HG03457 (cell line): ENCODE measurements at regions not wholly inside any gene's neighbourhood (a gene's known extent, or its start where the extent isn't known, plus 50 kb on each side); places are given as distances from the start of the nearest gene placed in this dataset.
"Not testable (repeated sequence)": the region's sequence is repeated elsewhere in the genome, so short reads cannot be mapped to it uniquely, and the experiment has no call there.

Source experiments
- ATAC-seq: cut with Tn5 transposase; IDR thresholded peaks from one replicate; pipeline ENCODE4 v1.9.1; 2021; ENCODE audit warnings: moderate number of reproducible peaks; ENCODE audit not compliant: unreplicated experiment

DNA sequence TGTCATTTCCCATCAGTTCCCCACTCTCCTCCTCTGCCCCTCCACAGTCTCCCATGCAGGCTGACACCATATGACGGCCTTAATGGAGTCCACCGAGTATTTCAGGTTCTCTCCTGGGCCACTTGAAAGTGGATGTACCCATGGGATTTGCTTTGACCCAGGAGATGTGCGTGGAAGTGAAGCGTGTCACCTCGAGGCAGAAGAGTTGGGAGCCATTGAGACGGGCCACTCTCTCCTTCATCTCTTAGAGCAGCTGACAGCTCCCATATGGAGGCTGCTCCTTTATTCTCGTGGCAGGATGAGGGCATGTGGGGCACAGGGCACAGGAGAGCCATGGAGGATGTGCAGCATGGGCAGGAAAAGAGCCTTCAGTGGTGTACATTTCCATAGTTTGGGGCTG lies 144.7 kb upstream of the CRYM start:
- ATAC-seq = not testable (repeated sequence)

DNA sequence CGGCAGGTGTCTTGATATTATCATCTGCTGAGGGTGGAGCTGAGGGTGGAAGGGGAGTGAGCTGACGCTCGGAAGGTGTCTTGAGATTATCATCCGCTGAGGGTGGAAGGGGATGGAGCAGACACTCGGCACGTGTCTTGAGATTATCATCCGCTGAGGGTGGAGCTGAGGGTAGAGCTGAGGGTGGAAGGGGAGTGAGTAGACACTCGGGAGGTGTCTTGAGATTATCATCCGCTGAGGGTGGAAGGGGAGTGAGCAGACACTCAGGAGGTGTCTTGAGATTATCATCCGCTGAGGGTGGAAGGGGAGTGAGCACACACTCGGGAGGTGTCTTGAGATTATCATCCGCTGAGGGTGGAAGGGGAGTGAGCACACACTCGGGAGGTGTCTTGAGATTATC lies 126.6 kb upstream of the CRYM start:
- ATAC-seq = not testable (repeated sequence)

DNA sequence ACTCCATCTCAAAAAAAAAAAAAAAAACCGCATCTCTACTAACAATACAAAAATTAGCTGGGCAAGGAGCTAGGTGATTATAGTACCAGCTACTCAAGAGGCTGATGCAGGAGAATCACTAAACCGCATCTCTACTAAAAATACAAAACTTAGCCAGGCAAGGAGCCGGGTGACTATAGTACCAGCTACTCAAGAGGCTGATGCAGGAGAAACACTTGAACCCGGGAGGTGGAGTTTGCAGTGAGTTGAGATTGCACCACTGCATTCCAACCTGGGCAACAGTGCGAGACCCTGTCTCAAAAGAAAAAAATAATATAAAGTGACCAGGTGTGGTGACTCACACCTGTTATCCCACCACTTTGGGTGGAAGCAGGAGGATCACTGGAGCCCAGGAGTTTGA lies 119.8 kb upstream of the CRYM start:
- ATAC-seq = not testable (repeated sequence)

DNA sequence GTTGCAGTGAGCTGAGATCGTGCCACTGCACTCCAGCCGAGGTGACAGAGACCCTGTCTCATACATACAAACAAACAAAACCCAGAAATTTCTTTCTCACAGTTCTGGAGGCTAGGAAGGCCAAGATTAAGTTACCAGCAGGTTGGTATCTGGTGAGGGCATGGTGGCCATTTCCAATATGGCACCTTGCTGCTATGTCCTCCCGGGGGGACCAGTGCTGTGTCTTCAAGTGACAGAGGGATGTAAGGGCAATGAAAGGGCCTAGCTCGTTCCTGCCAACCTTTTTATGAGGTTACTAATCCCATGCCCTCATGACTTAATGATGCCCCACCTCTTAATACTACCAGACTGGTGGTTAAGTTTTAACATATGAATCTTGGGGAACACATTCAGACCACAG lies 118.5 kb upstream of the CRYM start:
- ATAC-seq = not testable (repeated sequence)

DNA sequence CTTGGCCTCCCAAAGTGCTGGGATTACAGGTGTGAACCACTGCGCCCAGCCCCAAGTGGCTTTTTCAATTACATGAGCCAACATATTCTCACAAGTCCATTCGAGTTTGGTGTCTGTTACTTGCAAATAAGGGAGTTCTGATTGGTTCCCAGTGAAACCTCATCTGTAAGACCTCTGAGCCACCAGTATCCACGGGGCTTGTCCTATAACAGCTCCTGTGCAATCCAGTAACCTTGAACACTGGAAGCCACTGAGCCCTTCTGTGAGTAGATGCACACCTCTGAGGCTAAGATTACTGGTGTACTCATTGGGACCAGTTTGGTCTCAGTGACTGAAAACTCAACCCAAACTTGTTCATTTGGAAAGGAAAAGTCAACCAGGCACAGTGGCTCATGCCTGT lies 112.5 kb upstream of the CRYM start:
- not testable (repeated sequence) for ATAC-seq

DNA sequence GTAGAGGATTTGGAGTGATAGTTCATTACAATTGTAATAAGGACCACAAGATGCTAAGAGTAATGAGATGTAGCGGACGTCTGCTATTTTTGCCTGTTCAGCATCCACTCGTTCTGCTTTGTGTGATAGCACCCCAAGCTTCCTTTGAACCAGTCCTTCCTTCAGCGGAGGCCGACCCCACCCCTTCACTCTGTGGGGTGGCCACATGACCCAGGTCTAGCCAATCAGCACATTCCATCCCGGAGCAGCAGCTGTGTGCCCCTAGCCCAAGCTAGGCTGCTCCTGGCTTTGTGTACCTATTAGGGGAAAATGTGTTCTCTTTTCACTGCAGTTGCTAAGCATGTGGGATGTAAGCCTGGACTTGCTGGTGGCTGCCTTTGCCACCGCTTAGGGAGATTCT lies 111.8 kb upstream of the CRYM start:
- ATAC-seq = not testable (repeated sequence)

DNA sequence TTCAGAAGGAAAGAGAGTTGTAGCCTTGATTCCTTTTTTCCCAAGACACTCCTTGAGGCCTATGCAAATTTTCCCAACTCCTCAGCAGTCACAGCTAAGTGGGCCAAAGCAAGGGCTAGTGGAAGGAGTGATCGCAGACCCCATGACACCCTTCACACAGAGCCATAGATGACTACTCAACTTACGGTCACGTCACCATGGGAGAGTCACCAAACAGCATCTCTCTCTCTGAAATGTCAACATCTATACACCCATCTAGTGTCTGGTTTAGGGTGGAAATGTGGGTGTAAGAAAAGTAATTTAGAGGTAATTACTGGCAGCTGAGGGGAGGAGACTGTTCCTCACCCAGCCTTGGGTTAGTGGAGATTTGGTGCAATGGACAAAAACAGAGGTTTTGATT lies 109.7 kb upstream of the CRYM start:
- not testable (repeated sequence) for ATAC-seq

DNA sequence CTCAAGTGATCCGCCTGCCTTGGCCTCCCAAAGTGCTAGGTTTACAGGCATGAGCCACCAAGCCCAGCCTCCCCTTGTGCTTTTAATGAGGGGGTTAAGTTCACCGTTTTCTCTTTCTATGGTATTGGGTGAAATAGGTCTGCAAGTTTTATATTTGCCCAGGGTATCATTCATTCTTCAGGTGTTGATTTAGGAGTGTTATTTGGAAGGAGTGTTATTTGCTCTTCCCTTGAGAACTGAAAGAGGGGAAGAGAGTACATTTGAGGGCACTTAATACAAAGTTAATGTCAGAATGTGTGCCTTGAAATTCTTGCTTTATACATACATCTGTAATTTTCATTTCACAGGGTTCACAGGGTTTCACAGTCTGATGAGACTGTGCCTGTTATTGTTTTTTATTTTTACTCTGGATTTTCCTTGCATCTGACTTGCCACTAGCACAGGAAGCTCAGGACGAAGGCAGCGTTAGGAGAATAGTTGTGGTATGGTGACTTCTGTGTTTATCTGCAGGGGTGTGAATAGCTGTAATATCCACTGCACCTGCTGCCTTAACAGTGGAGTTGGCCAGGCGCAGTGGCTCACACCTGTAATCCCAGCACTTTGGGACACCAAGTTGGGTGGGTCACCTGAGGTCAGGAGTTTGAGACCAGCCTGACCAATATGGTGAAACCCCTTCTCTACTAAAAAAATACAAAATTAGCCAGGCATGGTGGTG lies 108.3 kb upstream of the CRYM start:
- not testable (repeated sequence) for ATAC-seq

DNA sequence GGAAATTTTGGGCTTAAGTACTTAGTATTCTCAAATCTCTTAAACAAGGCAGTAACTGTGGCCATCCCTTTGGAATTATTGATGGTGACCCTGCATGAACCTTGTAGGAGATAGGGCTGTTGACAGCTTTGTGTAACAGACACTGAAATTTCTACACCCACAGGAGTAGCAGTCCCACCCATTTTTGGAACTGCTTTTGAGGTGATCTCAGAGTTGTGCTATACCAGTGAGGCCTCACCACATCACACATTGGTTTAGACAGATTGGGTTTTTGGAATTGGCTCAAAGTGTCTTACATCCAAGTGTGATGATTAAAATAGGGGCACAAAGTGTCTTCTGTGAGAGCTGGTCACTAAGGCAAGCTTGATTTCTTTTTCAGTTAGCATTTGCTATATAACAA lies 105.6 kb upstream of the CRYM start:
- ATAC-seq = not testable (repeated sequence)

DNA sequence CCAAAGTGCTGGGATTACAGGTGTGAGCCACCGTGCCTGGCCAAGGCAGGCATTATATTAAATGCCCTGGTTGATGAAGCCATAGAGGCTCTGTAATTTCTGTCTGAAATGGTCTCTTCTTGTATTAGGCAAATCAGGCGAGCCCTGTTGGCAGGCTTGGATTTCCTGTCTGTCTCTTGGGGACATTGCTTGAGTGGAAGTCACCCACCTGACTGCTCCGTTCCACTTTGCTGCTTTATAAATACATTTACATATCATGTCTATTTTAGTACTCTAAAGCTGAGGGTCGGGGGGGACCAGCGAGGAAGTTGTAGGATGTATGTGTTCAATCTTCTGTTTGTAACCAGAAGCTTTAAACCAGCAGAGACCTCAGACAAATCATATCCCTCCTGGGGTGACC lies 101.6 kb upstream of the CRYM start:
- ATAC-seq = not testable (repeated sequence)

DNA sequence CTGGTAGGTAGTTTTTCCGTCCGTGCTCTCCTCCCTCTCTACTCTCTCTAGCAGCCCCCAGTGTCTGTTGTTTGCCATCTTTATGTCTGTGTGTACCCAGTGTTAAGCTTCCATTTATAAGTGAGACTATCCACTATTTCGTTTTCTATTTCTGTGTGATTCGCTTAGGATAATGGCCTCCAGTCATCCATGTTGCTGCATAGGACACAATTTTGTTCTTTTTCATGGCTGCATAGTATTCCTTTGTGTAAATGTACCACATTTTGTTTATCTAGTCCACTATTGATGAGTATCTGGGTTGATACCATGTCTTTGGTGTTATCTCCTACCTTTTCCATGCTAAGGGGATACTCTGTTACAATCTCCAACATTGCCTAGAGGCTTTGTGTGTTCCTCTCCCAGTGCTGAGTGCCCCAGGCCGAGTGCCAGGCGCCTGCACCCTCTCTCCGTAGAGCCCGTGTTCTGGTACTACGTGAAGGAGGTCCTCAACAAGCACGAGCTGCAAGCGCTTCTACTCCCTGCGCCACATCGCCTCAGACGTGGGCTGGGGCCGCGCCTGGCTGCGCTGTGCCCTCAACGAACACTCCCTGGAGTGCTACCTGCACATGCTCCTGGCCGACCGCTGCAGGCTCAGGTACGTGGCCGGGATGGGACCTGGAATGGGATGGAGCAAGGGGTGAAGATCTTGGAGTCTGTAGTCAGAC lies 98.3 kb upstream of the CRYM start:
- ATAC-seq = not testable (repeated sequence)

DNA sequence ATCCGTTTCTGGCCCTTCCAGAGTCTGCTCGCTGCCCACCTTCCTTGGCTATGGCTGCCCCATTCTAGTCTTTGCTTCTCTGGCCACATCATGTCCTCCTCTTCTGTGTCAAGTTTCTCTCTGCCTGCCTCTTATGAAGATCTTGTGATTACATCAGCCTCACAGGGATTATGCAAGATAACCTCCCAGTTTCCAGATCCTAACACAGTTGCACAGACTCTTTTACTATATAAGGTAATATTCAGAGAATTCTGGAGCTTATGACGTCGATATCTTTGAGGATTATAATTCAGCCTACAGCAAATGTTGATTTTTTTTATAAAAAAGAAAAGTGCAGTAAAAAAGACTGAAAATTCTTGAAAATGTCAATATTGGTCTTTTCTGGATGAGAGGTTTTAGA lies 97.2 kb upstream of the CRYM start:
- ATAC-seq = not testable (repeated sequence)

DNA sequence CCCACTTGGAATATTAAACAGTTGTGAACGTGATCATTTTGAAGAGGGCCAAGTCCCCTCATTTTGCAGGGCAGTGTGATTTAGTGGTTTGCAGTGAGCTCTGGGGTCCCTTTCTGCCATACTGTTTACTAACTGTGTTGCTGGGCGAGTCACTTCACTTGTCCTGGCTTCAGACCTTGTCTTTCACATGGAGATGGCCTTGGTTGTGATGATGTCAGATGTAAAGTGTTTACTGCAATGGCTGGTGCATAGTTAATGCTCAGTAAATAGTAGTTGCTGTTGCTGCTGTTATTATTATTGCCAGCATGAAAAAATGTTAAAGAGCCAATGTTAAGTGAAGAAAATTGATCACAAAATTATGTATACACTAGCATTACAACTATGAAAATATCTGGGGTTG lies 95.4 kb upstream of the CRYM start:
- not testable (repeated sequence) for ATAC-seq

DNA sequence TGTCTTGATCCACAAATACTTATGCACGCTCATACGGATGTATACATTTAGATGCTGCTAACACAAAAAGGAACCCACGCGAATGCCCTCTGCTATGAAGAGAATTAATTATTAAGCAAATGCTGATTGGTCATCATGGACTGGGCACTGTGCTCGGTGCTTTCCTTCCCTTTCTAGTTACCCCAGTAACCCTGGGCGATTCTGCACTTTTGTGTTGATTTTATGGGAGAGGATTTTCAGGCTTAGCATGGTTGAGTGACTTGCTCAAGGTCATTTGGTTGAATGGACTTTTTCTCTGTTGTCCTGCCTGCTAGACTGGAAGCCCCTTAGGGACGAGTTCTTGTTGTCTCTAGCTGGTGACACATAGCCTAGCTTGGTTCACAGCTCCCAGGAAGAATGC lies 94.8 kb upstream of the CRYM start:
- not testable (repeated sequence) for ATAC-seq

DNA sequence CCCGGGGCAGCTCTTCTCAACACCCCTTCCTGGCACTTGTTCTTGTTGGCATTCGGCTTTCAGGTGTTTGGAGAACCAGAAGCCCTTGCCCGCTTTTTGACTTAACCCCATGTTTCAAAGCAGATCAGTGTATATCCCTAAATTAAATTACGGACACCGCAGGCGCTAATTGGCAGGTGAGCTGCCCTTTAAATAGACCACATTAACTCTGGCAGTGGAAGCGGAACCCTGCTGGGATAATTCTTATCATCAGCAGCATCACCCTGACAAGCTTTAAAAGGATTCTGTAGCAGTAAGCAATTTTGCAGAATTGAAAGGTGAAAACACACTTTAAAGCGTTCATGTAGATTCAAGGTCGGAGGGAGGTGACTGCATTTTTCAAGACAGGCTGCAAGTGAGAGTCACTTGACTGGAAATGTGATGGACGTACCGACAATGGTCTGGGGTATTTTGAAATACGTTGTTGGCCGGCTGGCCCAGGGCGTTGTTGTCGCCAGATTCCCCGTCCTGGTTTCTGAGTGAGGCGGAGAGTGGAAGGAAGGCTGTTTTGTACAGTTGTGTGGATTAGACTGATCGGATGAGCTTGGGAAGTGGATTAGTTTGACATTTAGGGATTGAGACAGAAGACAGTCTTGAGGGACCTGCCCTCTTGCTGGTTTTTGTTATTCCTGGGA lies 94.2 kb upstream of the CRYM start:
- not testable (repeated sequence) for ATAC-seq

DNA sequence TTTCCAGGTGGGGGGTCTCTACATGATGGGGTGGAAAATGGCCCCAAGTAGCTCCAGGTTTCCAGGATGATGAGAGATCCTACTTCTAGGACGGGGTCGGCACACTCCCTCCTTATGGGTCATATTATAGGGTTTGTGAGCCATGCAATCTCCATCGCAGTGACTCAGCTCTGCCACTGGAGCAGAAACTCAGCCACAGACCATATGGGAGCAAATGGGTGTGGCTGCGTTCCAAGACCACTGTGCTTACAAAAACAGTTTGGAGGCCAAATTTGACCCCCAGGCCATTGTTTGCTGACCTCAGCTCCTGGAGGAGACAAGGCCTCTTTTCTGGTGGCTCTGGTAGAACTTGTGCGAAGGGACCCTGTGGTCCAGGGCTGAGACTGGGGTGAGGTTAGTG lies 92.7 kb upstream of the CRYM start:
- ATAC-seq = not testable (repeated sequence)

DNA sequence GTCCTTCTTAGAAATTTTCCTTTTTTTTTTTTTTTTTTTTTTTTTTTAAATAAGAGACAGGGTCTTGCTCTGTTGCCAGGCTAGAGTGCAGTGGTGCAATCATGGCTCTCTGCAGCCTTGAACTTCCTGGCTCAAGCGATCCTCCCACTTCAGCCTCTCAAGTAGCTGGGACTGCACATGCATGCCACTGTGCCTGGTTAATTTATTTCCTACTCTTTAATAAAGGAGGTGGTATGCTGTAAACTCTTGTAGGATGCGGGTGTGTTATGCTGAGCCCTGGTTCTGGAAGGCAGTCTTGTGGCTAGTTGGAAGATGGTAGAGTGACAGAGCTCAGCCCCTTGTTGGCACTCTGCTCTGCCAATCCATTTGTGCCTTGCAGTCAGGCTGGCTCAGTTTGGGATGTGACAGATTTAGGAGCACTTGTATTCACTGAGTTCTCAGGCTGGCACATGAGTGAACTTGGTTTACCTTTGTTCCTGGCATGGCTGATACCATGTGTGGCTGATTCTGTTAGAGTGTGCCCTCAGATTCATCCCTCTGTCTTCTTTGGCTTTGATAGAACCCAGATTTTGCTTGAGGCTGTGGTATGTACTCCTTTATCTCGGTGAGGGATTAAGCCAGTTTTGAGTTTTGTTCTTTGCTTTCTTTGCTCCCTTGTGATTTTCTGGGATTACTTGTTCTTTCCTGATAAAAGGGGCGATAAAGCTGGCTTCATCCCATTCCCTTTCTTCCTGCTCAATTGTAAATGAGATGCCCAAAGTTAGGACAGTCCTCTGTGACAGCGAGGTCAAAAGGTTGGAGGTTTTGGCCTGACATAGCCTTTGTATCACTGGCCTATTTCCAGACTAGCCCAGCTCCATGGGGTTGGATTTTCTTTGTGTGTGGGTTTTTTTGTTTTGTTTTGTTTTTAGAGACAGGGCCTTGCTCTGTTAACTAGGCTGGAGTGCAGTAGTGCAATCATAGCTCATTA lies 91.2 kb upstream of the CRYM start:
- ATAC-seq = not testable (repeated sequence)

DNA sequence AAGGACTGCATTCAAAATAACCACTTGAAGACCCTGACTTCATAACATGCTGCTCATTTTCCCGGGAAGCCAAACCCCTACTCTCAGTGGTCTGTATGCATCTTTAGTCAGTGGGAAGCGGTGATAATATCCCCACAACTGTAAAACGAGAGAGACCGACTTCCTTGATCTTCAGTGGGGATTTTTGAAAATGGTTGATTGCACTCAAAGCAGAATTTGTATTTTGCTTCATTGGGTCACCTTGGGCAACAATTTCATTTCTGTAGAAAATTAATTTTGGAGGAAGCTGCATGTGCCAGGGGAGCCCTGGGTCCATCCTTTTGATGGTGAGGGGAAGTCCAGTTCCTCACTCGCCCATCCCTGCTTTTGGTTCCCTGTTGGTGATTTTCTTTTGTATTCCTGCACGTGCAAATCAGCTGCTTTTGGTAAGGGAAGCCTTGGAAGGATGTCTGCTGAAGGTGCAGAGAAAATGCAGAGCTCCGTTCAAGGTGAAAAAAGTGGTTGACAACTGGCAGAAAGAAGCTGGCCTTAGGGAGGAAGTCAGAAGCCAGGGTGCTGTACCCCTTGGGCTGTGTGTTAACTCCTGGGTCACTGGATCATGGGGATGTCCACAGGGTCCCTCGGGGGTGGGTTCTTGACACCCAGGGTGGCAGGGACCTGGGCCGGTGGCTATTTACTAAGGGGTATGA lies 89.8 kb upstream of the CRYM start:
- ATAC-seq = not testable (repeated sequence)

DNA sequence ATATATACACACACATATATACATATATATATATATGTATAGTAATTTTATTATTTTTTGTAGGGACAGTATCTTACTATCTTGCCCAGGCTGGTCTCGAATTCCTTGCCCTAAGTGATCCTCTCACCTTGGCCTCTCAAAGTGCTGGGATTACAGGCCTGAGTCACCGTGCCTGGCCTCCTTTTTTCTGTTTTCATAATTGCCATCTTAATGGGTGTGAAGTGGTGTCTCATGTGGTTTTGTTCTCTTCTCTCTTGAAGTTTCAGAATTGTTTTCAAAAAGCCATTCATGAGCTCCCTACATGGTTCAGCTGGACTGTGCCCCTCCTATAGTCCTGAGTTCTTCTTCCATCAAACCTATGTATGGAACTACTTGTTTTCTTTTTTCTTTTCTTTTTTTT lies 88.9 kb upstream of the CRYM start:
- ATAC-seq = not testable (repeated sequence)

DNA sequence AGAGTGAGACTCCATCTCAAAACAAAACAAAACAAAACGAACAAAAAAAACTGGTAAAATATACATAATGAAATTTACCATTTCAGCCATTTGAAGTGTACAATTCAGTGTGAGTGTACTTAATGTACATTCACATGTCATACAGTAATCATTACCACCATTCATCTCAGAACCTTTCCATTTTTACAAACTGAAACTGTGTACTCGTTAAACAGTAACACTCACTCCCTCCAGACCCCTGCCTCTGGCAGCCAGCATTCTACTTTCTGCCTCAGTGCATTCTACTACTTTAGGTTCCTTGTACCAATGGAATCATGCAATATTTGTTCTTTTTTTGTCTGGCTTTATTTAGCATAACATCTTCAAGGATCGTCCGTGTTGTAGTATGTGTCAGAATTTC lies 87.5 kb upstream of the CRYM start:
- not testable (repeated sequence) for ATAC-seq
